ENCODE measurements at regions not wholly inside any gene's neighbourhood (a gene's known extent, or its start where the extent isn't known, plus 50 kb on each side); places are given as distances from the start of the nearest gene placed in this dataset.
"Not testable (repeated sequence)": the region's sequence is repeated elsewhere in the genome, so short reads cannot be mapped to it uniquely, and the experiment has no call there.

DNA sequence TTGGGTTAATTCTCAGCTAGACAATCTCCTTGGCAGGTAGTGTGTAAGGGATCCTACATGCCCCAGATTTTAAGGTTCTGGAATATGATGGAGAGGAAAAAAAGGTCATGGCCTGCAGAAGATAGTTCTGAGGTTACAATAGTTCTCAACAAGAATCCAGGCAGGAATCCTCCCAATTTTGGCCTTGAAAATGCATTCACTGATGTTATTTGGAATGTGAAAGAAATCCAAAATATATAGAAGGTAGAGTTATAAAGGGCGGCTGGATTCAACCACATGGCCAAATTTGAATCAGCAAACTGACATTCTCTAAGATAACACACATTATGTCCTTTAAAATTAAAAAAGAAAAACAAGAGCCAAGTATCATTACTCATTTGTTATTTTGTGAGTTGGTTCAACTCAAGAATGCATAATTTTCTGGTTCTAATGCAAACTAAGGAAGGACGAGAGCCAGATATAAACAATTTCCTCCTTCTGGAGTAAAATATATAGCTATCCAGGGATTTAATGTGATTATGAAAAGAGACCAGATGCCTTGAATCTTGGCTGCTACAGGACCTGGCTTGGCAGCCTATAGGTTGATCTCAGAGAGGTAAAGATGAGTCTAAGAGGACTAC is 177.0 kb upstream of the G2E3 start:
- no peak for DNase-seq

DNA sequence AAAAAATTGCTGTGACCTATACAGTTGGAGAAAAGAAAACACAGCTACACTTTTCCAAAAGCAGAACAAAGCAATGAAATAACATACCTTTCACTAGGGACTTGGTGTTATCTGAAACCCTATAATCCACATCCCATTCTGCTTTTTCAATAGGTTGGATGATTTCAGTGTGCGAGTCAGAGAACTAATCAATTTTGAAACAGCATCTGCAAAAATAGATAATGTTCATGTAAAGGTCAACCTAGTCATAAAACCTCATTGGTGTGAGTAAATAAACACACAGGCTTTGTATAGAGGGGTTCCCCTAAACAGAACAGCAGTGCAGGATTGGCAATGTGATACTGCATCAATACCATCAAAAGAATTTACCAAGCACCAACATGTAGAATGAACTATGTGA is 173.0 kb upstream of the G2E3 start:
- no peak for DNase-seq

DNA sequence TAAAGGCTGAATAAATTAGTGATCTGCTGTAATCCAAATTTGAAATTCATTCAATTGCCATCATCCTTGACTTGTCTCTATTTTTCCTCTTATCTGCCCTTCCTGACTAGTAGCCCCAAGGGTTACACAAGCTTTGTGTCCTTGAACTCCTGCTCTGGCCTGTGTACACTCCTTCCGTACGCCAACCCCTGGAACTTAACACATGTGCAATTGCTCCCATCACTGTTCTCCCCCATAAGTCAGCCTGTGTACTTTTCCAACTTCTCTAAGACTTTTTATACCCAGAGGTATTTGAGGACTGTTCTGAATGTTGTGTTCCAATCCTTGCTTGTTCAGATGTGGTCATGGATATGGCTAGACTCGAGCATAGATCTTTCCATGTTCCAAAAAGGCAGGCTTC is 171.1 kb upstream of the G2E3 start:
- DNase-seq: no peak

DNA sequence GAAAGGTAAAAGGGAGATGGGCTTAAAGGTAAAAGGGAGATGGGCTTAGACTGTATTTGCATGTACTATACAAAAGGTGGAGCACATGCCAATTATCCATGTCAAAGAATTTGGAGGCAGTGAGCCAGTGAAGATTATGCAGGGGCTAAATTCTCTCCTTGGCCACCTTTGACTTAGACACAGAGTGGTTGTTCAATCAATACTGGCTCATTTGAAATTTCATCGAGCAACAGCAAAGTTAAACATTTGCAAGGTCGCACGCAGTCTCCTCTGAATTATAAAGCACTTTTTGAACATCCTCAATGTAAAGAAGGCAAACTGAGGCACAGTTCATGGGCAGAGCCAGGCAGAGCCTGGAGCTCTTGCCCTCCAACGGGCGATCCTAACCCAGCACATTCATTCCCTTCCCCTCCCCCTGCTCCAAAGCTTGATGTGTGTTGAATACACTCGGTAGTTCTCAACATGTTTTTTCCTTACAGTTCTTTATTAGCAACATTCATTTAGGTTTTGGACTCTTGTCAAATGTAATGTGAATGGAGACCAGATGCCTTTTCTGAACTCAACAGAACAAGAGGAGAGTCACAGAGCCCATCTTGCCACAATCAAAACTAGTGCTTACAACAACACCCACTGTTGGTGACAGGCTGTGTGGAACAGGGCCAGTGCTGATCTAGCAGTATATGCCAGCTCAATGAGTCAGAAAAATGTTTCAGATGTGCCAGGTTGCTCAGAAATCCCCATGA is 169.7 kb upstream of the G2E3 start:
- no peak for DNase-seq

DNA sequence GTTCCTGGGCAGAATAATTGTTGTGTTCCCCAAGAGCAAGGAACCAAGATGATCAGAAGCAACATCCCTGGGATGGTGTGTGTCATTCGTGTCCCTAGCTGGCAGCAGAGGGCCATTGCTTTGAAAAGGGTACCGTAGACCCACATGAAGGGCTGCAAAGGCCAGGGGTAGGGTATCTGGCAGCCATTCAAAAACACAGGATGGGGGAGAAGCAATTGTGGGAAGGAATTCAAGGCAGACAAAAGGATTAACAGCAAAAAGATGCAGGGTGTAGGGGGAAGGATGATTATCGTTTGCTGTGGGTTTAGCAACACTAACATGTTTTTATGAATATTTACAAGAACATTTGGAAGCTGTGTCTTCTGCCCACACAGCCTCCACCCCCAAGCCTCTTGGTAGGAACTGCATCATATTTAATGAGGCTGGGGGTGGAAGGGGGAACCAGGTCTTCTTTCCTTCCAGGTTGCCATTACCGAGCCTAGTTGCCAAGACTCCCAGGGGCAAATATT is 169.0 kb upstream of the G2E3 start:
- no peak for DNase-seq

DNA sequence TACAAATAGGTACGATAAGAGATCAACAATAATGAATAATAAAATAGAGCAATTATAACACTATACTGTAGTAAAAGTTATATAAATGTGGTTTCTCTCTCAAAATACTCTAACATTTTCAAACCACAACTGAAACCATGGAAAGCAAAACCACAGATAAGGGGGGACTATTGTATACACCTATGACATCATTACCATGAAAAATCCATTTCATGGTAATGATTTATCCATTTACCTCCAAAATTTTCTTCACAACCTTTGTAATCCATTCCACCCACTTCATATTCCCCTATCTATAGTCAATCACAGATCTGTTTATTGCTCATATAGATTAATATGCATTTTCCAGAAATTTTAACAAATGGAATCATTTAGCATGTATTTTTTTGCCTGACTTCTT is 163.9 kb upstream of the G2E3 start:
- no peak for DNase-seq

DNA sequence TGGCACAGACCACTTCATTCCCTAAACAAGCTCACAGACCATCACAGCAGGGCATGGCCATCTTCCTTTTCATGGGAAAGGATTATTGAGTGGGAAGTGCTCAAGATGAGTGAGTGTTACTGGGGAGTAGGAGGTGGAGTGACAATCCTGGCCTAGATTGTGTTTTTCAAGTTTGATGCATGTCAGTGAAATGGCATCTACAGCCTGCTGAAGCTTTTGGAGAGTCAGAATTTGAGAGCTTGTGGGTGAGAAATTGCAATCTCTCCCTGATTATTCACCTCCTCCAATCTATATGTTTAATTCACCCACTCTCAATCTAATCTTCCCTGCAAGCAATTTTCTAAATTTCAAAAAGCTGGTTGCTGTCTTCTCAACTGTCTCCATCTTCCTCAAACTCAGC is 156.1 kb upstream of the G2E3 start:
- DNase-seq: no peak

DNA sequence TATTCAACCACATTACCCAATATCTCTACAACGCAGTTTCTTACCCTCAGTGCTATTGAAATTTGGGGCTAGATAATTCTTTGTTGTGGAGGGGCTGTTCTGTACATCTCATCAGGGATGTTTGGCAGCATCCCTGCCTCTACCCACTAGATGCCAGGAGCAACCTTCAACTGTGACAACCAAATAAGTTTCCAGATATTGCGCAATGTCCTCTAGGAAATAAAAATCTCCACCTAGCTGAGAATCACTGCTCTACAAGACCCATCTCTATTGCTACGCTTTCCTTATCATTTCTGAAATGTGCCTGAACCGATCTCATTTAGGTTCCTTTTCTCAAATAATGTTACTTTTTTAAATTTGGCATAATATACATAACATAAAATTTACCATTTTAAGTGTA is 155.2 kb upstream of the G2E3 start:
- no peak for DNase-seq

DNA sequence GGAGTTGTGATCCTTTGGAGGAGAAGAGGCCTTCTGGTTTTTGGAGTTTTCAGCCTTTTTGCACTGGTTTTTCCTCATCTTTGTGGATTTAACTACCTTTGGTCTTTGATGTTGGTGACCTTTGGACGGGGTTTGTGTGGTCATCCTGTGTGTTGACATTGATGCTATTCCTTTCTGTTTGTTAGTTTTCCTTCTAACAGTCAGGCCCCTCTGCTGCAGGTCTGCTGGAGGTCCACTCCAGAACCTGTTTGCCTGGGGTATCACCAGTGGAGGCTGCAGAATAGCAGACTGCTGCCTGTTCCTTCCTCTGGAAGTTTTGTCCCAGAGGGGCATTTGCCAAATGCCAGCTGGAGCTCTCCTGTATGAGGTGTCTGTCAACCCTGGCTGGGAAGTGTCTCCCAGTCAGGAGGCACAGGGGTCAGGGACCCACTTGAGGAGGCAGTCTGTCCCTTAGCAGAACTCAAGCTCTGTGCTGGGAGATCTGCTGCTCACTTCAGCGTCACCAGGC is 149.4 kb upstream of the G2E3 start:
- not testable (repeated sequence) for DNase-seq

DNA sequence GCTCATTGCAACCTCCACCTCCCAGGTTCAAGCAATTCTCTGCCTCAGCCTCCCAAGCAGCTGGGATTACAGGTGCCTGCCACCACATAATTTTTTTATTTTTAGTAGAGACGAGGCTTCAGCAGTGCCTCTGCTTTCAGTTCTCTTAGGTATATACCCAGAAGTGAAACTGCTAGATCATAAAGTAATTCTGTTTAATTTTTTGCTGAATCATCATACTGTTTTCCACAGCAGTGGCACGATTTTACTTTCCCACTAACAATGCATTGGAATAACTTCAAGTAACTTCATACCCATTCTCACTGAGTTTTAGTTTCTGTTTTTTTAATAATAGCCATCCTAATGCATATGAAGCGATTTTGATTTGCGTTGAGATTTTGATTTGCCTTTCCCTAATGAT is 148.0 kb upstream of the G2E3 start:
- DNase-seq: no peak

DNA sequence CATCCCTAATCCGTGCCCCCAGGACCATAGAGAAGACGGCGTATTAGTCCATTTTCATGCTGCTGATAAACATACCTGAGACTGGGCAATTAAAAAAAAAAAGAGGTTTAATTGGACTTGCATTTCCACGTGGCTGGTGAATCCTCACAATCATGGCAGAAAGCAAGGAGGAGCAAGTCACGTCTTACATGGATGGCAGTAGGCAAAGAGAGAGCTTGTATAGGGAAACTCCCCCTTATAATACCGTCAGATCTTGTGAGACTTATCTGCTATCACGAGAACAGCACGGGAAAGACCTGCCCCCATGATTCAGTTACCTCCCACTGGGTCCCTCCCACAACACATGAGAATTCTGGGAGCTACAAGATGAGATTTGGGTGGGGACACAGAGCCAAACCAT is 145.8 kb upstream of the G2E3 start:
- DNase-seq: not testable (repeated sequence)

DNA sequence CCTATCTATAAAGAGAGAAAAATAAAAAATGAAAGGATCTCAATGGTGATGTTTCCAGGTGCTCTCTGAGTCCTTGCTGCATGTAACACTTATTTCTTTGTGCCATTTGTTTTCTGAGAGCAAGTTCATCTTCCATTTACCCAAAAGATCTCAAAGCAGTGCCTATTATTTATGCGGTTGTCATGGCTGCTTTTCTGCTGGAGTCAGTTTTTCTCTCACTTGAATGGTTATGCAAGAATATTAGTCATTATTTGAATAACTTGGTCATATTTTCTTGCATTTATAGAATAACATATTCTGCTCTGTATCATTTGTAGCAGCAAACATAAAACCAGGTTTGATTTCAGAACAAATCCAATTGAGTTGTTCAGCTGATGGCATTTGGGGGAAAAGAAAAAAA is 141.8 kb upstream of the G2E3 start:
- no peak for DNase-seq

DNA sequence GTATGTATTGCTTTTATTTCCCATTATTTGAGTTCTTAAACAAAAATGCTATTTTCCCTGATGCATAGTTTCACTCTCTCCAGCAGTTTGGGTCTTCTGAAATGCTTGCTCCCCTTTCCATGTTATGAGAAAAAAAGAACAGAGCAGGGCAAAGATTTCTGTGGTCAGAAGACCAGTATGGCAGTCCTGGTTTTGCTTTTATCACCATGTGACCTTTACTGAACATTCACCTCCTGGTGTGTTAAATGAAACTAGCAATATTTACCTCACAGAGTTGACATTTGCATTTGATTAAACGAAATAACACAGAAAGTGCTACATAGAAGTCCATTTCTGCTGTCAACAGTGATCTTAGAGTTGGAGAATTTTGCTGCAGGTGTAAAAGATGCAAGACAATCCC is 141.0 kb upstream of the G2E3 start:
- no peak for DNase-seq

DNA sequence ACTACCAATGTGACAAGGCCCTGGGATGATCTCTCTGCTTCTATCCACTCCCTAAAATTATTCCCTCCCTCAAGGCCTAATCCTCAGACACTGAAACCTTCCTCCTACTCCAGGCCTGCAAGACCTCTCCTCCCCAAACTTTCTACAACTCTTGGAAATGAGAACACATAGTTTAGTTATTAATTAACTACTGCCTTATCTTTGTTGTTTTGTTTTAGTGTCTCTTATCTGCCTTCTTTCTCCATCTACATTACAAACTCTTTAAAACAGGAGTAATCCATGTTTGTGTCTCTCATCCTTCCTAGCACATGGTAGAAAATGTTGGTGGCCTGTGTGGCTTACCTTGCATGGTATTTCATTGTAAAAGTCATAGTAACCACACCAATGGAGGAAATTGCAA is 139.9 kb upstream of the G2E3 start:
- no peak for DNase-seq

DNA sequence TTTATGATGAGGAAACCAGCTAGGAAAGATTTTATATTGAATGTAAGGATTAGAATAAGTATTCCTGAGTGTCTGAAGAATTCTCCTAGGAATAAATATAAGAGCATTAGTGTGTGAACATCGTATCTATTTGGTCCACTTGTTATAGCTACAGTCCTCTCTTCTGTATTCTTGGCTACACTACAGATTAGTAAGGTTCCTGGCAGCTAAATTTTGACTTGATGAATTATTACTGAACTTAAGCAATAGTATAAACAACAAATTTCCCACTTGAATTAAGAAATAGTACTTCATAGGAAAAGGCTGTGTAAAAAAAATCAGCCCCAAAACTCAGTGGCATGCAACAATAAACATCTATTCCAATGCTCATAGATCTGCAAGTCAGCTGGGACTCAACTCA is 138.4 kb upstream of the G2E3 start:
- DNase-seq: no peak

DNA sequence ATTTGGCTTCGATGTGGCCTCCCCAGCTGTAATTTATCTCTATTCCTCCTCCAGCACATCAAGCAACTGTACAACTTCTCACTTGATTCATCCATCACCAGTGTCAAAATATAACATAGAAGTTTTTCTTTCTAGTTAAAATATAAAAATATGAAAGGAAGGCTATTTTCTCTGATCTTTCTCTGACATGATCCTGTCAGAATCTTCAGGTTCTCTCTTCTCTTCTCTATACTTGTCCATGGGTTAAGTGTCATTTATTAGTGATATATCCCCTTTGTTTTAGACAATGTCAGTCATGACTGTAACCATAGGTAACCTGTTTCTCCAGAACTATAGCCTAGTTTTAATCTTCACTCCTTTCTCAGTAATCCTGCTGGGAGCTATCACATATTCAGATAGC is 132.5 kb upstream of the G2E3 start:
- no peak for DNase-seq

DNA sequence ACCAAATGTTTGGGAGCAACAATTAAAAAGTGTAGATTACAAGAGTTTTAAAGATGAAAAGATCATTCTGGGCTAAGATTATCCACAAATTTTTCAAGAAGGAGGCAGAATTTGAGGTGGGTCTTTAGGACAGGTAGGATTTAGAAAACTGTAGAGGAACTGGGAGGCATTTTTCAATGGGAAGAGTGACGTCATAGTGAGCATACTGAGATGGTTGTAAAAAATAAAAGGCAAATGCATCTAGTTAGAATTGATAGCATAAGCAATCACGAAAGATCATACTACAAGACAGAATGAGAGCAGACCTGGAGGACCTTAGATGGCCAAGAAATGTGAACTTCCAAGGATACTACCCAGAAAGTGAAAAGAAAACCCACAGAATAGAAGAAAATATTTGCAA is 131.6 kb upstream of the G2E3 start:
- DNase-seq: no peak

DNA sequence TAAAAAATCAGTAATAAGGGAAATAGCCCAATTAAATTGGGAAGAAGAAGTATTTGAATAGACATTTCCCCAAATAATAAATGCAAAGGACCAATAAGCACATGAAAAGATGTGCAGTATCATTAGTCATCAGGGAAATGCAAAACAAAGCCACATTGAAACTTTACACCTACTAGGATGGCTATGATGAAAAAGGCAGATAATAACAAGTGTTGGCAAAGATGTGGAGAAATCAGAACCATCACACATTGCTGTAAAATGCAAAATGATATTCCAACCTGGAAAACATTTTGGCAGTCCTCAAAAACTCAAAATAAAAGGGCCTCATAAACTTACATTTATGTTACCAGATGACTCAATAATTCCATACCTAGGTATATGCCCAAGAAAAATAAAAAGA is 131.1 kb upstream of the G2E3 start:
- DNase-seq: no peak

DNA sequence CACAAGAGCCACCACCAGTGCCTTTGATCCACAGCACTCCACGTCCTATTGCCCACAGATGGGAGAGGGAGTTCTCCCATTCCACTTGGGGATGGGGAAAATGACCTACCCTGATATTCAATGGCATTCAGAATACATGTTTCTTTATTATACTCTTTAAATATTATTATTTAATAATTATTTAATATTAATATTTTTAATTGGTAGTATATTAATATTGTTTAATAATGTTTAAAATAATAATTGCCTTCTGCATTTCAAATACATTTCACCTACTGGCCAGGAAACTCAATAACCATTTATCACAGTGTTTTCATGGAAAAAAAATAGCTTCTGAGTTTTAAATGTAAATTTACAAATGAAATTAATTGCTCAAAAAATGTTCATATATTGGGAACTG is 127.4 kb upstream of the G2E3 start:
- DNase-seq: no peak

DNA sequence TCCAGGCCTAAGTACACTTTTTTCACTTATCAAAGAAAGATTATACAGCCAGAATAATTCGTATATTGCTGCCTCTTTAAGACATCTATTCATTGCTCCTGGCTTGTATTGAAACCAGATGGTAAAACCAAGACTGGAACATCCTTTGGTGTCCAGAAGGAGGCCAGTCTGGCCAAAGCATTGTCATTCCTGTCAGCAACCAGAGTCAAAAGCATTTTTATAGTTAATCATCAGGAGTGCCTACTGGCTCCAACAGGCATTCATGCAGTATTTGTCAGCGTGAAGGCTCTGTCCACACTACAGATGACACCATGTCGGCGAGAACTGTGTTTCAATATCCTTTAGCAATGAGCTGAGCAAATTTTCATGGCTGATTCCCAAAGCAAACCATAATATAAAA is 118.0 kb upstream of the G2E3 start:
- no peak for DNase-seq

DNA sequence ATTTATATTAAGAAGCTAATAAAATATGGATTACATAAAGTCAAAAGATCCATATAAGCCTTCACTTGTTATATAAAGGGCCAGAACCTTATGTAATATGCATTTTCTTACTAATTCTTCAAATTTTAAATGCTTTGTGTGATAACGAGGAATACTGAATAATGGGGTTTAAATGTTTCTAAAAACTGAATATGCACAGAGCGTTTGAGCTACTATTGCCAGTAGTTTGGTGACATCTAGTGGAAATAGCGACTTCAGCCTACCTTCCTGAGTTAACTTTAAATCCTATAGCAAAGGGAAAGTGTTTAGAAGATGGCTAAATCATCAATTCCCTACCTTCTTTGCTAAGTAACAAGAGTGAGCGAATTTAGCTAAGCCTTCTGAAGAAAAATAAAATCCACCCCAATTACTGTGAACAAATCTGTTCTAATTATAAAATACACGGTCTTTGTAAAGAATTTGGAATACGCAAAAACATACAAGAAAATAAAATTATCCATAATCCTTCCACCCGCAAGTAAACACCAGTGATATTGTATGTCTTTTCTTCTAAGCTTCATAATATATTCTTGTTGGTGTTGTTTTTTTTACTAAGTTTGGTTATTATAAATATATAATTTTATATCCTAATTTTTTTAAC is 115.5 kb upstream of the G2E3 start:
- no peak for DNase-seq

DNA sequence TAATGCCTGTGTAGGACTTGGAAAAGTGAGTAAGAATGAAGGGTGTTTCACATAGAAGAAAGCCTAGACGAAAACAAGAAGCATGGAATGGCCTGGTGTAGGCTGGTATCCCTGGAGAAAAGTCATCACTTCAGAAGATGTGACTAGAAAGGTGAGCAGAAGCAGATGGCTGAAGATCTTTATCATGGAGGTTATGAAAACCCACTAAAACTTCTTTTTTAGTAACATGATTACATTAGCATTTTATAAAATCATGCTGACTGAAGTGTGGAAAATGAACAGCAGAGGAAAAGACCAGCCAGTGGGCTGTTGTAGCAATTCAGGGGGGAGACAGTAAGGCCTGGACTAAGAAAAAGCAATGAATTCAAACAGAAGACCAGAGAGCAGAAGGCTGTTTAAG is 114.5 kb upstream of the G2E3 start:
- DNase-seq: no peak

DNA sequence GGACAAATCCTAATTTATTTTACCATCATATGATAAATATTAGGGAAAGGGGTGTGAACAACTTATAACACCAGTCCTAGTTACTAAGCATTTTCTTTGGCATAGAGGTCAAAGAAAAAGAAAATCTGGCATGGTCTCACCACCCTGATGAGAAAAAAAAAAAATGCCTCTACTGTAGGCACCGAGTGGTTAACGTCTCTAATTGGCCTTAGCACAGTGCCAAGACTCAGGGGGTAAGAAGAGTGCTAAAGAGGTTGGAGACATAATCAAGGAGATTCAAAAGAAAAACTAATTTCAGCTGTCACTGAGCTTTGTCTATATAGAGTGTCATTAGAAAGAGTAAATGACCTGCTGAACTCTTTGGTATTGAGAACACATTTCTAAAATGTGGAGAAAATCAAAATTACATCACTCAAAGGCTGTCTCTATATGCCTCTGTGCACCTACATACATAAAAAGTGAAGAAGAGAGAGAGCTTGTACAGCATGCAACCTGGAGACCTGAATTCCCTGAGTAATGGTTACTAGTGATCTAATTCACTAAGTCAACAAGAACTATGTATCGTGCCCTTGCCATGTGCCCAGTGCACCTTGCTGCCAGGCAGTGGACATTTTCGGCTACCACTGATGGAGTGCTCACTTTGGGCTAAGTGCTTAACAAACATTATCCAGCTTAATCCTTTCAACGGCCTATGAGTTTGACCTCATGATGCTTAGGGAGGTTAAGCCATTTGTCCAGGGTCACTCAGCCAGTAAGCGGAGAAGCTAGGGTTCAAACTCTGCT is 113.8 kb upstream of the G2E3 start:
- DNase-seq: no peak

Measured in islet precursor cell (in vitro differentiated cells).